ENCODE measurements at regions not wholly inside any gene's neighbourhood (a gene's known extent, or its start where the extent isn't known, plus 50 kb on each side); places are given as distances from the start of the nearest gene placed in this dataset.

DNA sequence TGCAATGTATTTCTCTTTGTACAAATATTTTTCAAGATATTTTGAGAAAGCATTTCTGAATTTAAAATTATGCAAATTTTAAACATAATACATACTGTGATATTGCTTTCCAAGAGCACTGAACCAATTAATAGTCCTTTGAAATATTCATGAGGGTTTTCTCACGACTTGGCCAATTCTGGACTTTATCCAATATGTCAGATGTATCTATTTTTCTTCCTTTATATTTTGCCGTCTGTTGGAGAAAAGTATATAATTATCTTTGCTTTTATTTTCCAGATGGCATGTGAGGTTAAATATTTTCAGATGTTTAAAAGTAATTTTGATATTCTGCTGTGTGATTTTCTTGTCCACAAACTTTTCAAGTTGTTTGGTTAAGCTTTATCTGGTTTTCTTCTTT, 378.9 kb downstream of the SLCO4C1 start:
- Histone ChIP-seq H3K4me1 (no peaks in the 10 kb centered on the region), H3K4me3 (no peak overlapping the region), H3K27ac (no peak overlapping the region), H3K27me3 (no peaks in the 10 kb centered on the region), H3K9me3 (no peaks in the 10 kb centered on the region), H3K36me3 (no peaks in the 10 kb centered on the region)
- TF ChIP-seq, protein P1, sequence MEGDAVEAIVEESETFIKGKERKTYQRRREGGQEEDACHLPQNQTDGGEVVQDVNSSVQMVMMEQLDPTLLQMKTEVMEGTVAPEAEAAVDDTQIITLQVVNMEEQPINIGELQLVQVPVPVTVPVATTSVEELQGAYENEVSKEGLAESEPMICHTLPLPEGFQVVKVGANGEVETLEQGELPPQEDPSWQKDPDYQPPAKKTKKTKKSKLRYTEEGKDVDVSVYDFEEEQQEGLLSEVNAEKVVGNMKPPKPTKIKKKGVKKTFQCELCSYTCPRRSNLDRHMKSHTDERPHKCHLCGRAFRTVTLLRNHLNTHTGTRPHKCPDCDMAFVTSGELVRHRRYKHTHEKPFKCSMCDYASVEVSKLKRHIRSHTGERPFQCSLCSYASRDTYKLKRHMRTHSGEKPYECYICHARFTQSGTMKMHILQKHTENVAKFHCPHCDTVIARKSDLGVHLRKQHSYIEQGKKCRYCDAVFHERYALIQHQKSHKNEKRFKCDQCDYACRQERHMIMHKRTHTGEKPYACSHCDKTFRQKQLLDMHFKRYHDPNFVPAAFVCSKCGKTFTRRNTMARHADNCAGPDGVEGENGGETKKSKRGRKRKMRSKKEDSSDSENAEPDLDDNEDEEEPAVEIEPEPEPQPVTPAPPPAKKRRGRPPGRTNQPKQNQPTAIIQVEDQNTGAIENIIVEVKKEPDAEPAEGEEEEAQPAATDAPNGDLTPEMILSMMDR (IDR thresholded peaks at IDR 0.05): no peak
- ATAC-seq (no peak), DNase-seq (no peak)
- intact Hi-C loops (cut with DNase I): no loop called here

DNA sequence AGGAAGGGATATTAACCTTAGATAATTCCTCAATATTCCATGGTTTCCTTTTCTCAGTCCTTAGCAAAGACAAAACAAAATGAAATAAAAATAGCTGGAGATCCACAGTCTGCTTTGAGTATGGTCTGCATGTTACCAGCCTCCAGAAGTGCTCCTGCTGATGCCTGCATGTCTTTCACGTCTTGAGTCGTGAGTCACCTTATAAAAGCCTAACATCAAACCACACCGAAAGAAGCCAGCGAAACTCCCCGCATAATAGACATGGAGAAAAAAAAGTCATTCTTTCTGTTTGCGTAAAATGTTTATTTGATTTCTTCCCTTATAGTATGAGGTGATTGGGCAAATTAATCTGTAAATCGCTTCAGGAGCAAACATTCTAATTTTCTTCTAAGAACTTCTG, 380.5 kb downstream of the SLCO4C1 start:
- no peak for ATAC-seq
- Histone ChIP-seq H3K9me3 (no peaks in the 10 kb centered on the region), H3K36me3 (no peaks in the 10 kb centered on the region), H3K4me1 (no peaks in the 10 kb centered on the region), H3K4me3 (no peak overlapping the region), H3K27me3 (no peaks in the 10 kb centered on the region), H3K27ac (no peak overlapping the region)
- intact Hi-C loops (cut with DNase I): no loop called here
- TF ChIP-seq, protein P1 (IDR thresholded peaks at IDR 0.05): no peak
- DNase-seq: no peak

DNA sequence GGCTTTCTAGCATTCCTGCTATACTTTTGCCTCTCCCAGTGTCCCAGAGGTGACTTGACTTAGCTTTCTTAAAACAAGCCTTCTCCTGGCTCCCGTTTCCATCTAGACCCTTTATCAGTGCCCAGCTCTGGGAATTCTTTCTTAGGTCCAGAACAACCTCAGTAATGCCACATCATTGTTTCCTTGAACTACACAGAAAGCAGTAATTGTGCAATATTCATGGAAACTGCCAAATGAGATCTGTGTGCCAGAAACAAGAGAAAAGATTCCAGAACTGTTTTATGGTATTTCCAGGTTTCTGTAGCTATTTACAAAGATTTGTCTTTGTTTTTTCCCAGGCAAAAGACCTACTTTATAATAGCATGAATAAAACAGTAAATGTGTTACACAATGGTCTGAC, 391.3 kb downstream of the SLCO4C1 start:
- H3K27me3 ChIP-seq: no peaks in the 10 kb centered on the region
- no peaks in the 10 kb centered on the region for H3K36me3 ChIP-seq
- intact Hi-C loops (cut with DNase I): no loop called here
- H3K9me3 ChIP-seq: no peaks in the 10 kb centered on the region
- no peaks in the 10 kb centered on the region for H3K4me1 ChIP-seq
- no peak for ATAC-seq
- H3K4me3 ChIP-seq: no peak overlapping the region
- no peak overlapping the region for H3K27ac ChIP-seq
- DNase-seq: no peak
- TF ChIP-seq, protein P1 (IDR thresholded peaks at IDR 0.05): no peak

DNA sequence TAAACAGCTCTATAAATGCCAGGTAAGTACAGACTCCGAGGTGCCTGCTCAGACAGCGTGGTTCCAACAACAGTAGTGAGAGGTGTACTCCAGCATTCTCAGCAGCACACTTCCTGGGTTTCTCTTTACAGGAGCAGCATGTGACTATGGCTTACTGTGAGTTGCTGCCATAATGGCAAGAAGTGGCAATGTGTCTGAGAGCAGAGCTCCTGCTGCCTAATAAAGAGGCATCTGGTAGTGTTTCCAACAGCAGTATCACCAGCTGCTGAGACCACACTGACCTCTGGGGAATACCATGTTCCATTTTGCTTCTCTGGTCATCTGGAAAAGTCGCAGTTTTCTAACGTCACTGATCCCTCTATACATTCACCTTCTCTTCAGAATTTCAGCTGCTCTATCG, 398.2 kb downstream of the SLCO4C1 start:
- no peaks in the 10 kb centered on the region for H3K9me3 ChIP-seq
- TF ChIP-seq, protein P1 (IDR thresholded peaks at IDR 0.05): no peak
- ATAC-seq (no peak), DNase-seq (no peak)
- H3K4me3 ChIP-seq: no peak overlapping the region
- intact Hi-C loops (cut with DNase I): no loop called here
- H3K27ac ChIP-seq: no peak overlapping the region
- H3K27me3 ChIP-seq: no peaks in the 10 kb centered on the region
- no peaks in the 10 kb centered on the region for H3K4me1 ChIP-seq
- no peaks in the 10 kb centered on the region for H3K36me3 ChIP-seq

DNA sequence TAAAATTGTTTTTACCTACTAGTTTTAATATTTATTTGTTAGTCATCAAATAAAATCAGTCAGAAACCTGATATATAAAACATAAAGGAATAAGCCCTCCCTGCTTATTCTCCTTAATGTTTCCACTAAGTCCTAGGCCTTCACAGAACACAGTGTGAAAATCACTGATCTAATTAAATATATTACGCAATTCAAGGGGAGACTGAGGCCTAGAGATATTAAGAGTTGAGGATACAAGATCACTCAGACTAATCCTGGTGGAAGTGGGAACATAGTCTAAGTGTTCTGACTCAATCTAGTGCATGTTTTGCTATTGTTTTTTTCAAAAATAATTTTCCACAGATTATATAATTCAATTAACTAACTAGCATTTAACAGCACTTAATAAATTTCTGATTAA, 401.1 kb downstream of the SLCO4C1 start:
- Histone ChIP-seq H3K27me3 (no peaks in the 10 kb centered on the region), H3K36me3 (no peaks in the 10 kb centered on the region), H3K27ac (no peak overlapping the region), H3K9me3 (no peaks in the 10 kb centered on the region), H3K4me1 (no peaks in the 10 kb centered on the region), H3K4me3 (no peak overlapping the region)
- DNase-seq: no peak
- ATAC-seq: no peak
- TF ChIP-seq, protein P1 (IDR thresholded peaks at IDR 0.05): no peak
- intact Hi-C loops (cut with DNase I): no loop called here

DNA sequence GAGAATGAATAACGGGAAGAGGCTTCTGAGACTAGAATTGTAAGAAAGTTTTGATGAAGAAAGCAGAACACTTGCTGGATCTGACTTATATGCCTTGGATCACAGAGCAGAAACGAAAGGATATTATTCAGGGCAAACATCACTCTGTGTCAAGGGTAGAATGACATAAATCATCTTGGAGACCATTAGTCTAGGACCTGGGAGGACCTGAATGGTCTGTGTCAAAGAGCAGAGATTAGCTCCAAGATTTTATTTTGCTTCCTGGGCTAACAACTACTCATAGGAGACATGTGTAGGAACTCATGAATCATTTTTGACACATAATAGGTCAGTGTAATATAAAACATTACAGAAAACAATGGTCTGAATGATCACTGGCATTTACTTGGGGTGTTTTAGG, 417.9 kb downstream of the SLCO4C1 start:
- Histone ChIP-seq H3K9me3 (no peaks in the 10 kb centered on the region), H3K4me3 (no peak overlapping the region), H3K36me3 (no peaks in the 10 kb centered on the region), H3K27me3 (no peaks in the 10 kb centered on the region), H3K4me1 (no peaks in the 10 kb centered on the region), H3K27ac (no peak overlapping the region)
- ATAC-seq: no peak
- TF ChIP-seq, protein P1 (IDR thresholded peaks at IDR 0.05): no peak
- DNase-seq: no peak
- intact Hi-C loops (cut with DNase I): no loop called here
